ENCODE measurements at regions not wholly inside any gene's neighbourhood (a gene's known extent, or its start where the extent isn't known, plus 50 kb on each side); places are given as distances from the start of the nearest gene placed in this dataset.
"Not testable (repeated sequence)": the region's sequence is repeated elsewhere in the genome, so short reads cannot be mapped to it uniquely, and the experiment has no call there.

DNA sequence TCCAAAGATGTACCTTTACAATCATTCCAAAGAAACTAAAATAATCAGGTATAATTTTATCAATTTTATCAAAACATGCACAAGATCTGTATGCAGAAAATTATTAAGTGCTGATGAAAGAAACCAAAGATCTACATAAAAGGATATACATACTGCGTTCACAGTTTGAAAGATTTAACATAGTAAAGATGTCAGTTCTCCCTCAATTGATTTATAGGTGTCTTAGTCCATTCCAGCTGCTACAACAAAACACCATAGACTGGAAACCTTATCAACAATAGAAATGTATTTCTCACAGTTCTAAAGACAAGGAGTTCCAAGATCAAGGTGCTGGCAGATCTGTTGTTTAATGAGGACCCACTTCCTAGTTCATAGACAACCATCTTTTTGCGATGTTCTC lies 189.0 kb upstream of the CCDC54 start:
- DNase-seq = no peak

DNA sequence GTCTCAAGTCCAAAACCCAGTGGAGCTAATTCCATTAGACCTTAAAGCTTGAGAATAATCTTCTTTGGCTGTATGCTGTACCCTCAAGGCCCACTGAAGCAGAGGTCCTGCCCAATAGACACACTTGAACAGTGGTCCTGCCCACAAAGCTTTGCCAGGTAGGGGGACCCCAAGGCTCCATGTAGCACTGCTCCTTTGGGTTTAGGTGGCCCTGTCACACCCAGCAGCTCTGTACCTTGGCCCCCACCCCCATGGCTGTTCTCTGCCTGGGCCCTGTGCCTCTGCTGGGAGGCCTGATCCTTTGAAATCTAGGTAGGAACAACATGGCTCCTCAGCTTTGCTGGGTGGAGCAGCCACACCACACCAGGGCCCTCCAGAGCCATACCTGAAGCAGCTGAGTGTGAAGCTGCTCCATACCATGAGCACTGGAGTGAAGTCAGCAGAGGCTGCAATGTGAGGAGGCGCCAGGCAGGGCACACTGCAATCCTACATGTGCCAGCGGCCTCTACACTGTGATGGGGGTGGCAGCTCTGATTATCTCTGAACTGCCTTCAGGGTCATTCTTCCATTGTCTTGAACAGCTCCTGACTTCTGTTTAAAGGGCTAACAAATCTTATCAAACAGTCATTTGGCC lies 188.0 kb upstream of the CCDC54 start:
- no peak for DNase-seq

DNA sequence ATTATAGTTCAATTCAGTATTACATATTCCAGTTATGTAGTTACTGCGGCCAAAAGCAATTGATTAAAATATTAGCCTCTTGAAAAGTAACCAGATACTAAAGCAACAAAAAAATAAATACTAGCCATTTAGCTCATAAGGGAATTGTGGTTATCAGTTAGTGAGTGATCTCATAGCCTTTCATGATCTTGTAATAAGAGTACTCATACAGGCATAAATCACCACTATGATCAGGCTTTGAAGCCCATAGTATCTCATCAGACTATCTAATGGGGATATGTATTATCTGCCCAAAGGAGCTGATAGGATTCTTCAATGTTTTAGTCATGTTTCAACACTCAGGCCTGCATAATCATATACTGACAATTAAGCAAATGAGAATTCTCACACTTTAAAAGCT lies 184.1 kb upstream of the CCDC54 start:
- DNase-seq = no peak

DNA sequence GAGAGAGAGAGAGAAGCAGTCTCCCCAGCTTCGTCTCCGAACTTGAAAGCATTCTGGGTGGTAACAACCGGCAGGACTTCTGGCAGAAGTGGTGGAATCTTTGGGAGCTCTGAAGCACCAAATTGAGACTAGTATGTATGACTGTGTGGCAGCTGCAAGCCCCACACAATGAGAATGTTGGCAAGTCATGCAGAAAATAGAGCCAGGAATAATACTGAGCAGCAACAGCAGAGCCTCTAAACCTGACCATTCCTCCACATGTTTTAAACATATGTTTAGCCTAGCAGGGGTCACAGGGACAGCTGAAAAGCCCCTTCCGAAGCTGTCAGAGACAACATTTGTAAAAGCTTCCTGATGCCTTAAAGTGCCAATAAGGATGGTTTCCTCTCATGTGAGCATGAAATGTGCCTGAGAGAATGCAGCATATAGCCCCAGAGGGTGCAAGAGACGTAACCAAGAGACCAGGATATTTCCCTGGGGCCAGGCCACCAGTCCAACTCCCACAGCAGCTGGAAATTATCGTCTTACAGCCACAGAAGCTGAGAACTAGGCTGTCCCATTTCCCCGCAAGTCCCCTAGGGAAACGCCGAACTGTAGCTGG lies 178.6 kb upstream of the CCDC54 start:
- DNase-seq = peak; percentile 98

DNA sequence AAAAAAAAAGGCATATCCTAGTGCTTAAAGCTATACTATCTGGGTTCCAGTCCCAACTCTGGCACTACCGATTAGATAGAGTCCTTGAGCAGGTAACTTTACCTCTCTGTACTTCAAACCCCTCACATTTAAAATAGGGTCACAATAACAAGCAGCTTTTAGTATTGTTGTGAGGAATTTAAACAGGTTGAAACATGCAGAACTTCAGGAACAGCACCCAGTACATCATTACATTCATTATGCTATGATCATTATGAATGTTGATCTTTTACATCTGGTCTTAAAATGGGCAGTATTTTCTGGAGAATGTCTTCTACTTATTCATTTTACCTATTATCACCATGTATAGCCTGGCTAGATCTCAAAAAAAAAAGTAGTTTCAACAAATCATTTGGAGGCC lies 176.1 kb upstream of the CCDC54 start:
- no peak for DNase-seq

DNA sequence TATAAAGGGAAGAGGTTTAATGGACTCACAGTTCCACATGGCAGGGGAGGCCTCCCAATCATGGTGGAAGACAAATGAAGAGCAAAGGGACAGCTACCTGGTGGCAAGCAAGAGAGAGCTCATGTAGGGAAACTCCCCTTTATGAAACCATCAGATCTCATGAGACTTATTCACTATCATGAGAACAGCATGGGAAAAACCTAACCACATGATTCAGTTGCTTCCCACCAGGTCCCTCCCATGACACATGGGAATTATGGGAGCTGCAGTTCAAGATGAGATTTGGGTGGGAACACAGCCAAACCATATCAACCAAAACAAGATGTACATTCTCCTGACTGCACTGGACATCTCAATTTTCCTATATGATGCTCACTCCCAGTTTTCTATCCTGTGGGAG lies 174.4 kb upstream of the CCDC54 start:
- not testable (repeated sequence) for DNase-seq

DNA sequence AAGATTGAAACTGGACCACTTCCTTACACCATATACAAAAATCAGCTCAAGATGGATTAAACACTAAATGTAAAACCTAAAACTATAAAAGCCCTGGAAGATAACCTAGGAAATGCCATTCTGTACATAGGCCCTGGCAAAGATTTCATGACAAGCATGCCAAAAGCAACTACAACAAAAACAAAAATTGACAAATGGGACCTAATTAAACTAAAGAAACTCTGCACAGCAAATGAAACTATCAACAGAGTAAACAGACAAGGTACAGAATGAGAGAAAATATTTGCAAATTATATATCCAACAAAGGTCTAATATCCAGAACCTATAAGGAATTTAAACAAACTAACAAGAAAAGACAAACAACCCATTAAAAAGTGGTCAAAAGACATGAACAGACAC lies 173.1 kb upstream of the CCDC54 start:
- no peak for DNase-seq

DNA sequence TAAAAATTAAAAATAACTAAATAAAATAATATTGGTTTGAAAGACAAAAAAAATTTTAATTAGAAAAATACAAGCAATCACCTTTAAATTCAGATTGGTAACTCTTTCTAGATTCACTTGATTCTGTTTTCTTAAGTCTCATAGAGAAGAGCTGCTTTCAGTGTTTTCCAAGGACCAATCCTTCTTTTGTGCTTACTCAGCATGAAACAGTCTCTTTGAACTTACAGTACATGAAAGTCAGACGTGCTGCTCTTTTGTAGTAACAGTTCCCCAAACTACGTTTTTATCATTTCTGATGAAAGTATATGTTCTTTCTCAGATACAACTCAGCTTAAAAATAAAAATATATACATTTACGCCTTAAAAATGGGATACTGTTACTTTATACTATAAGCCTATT lies 171.9 kb upstream of the CCDC54 start:
- no peak for DNase-seq

DNA sequence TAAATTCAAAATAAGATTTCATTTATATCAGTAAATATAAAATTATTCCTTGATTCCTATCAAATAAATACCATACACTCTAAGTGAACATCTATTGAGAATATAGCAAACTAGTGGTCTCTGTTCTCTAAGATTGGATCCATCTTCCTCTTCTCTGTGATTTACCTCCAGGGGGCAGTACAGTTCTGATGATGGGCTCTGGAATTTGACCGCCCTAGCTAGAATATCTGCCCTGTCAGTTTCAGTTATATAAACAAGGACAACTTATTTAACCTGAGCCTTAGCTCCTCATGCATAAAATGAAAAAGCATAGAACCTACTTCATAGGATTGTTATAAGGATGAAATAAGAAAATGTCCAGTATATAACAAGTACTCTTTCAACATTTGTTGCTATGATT lies 171.1 kb upstream of the CCDC54 start:
- DNase-seq = peak; percentile 80

DNA sequence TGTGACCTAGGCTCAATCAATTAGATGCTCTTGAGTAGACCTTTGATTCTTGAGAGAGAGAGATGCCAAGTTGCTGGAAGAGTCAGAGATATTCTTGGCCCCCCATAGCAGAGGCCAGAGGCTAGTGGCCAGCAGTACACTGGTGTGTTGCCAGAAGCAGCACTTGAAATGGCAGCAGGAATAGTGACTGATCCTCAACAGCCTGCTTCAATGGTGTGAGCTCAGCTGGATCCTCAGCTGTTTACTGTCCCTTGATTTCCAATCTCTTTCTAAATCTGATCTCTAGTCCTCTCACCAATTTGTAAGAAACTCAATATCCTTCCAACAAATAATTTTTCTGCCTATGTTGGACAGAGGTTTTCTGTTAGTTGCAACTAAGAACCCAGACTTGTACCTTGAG lies 170.3 kb upstream of the CCDC54 start:
- DNase-seq = peak; percentile 86

DNA sequence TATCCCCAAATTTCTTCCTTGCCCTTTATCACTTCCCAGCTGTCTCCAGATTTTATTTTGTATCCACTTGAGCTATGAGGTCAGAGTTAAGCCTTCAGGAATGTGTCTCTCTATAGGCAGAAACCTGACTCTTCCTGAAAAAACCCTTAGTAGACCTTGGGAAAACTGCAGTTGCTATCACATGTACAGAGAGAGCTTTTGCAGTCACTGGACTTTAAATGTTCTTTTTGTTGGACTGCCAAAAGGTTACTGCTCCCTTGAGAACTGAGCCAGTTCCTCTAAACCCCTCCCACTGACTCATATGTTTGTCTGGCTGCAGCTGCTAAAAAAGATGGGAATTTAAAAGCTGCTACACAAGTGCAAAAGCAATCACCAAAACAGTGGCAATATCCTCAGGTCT lies 169.1 kb upstream of the CCDC54 start:
- peak; percentile 97 for DNase-seq

DNA sequence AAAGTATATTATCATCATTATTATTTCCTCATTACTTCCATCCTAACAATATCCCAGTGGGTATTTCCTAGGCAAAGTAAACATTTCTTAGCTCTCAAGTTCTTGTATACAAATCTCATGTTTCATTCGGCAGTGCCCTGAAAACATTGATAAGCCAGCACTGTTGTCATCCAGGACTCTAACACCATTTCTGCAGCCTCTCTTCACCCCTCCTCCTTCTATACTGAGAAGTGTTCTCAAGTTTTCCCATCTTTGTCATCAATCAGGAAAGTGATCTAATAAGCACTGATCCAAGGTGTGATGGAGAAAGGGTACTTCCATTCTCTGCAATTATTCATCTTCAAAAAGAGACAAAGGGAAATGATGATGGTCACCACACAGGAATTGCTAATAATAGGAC lies 168.4 kb upstream of the CCDC54 start:
- no peak for DNase-seq

DNA sequence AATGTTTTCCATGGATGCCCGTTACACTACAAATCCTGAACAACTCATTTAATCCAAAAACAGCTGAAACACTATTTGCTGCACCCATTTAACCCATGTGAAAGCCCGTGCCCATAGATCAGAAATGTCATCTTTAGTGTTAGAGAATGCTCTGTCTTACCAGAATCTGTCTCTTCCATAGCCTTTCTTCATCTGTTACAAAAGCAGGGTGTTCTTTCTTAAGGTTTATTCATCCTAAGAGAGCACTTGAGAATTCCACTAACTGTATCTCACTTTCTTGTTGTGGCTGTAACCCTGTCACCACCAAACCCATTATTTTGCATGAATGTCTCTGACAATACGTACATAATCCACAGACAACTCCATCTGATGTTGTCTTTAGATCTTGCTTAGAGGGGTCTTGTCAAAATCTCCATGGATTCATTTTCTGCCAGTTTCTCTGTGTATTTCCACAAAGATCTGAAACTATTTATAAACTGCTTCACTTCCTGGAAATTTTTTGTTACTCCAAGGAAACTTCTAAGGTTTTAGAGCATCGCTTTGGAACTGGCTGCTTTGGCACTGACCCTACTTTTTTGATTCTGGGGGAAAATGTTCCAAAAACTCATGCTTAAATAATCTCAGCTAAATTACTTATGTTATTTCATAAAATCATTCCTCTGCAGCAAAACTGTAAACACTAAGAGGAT lies 167.8 kb upstream of the CCDC54 start:
- DNase-seq = peak; percentile 59

DNA sequence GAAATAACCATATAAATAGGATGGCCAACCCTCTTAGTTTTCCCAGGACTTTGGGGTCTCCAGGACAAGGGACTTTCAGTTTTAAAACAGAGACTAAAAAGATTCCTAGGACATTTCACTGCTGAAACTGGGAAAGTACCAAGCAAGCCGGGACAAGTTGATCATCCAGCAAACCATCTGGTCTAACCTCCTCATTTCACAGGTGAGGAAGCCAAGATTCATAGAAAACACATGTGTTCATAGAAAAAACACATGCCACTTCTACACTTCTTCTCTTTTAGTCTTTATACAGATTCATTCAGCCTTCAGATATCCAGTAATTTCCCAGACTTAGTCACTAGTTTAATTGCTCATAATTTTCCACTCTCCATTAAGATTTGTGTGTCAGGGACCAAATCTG lies 165.6 kb upstream of the CCDC54 start:
- DNase-seq = no peak

DNA sequence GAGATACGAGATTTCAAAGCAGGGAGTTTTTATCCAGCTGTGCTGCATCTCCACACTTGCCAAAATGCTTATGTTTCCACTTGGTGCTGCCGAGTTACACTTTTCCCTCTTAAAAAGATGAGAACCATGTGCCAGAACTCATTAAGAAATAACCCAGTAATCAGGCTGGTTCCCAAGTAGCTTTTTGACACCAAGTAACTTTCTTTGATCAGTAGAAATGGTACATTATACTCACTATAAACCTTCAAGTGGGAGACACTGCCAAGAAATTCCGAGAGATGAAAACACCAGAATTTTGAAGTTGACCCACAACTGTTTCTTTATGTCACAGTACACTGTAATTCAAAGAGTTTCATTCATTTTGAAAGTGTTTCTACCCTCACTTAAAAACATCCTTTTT lies 164.6 kb upstream of the CCDC54 start:
- peak; percentile 73 for DNase-seq

DNA sequence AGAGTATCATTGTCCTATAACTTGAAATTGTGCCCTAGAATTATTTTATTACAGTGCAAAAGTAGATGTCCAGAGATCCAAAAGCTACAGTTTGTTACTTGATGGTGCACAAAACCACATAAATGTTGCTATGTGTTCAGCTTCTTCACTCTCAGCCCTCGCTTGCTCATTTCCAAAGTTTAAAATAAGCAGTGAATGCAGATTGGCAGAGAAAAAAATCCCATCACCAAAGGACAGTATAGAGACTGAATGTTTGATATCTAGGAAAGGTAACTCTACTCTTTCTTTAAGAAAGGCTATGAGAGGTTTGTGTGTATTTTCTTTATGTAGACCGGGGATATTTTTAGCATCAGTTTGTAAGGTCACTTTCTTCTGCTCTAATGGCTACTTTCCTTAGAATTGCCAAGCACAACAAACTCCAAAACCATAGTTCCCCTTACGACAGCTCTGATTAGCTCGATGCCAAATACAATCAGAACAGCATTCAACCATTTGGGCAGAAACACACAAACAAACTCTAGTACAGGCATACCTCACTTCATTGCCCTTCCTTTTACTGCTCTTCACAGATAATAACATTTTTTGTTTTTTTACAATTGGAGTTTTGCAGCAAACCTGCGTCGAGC lies 164.1 kb upstream of the CCDC54 start:
- DNase-seq = no peak

DNA sequence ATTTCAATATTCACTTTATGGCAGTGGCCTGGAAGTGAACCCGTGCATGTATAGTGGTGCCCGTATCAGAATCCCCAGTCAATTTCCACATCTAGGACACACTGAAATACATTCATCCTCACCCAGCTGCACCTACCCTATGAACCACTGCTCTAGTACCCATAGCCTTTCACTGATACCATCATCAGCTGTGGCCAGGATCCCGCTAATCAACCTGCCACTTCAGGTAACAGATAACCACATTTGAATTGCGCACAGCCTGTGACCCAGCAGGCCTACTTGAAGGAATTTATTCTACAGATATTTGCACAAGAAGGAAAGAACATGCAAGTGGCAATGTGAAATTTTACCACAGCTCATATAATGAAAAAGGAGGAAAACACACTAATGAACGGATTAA lies 161.0 kb upstream of the CCDC54 start:
- no peak for DNase-seq

DNA sequence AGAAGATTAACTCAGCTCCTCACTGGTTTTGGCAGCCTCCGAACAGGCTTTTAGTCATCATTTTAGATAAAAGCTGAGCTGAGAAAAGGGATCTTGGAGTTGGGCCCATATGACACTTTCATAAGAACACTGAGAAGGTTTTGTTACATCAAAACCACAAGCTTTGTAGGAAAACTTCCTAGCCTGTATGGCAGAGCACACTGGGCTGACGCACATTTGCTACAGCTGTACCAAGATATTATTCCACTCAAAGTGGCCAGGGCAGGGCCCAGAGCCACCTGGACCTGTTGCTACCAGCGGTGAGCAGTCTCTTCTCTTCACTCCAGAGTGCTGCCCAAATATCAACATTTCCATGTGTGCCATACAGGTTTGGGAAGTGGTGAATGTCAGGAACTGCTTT lies 160.5 kb upstream of the CCDC54 start:
- DNase-seq = no peak

DNA sequence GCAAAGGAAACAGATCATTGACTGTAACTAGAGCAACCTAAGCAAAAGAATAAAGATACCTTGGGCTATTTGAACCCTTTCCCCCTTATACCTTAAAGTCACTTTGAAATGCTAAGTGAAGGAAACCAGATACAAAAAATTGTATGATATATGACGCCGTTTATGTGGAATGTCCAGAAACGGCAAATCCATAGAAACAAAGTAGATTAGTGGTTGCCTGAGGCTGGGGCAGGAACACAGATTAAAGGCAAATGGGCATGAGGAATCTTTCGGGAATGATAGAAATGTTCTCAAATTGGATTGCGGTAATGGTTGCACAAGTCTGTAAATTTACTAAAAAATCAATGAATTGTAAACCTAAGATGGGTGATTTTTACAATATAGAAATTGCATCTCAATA lies 160.1 kb upstream of the CCDC54 start:
- no peak for DNase-seq

DNA sequence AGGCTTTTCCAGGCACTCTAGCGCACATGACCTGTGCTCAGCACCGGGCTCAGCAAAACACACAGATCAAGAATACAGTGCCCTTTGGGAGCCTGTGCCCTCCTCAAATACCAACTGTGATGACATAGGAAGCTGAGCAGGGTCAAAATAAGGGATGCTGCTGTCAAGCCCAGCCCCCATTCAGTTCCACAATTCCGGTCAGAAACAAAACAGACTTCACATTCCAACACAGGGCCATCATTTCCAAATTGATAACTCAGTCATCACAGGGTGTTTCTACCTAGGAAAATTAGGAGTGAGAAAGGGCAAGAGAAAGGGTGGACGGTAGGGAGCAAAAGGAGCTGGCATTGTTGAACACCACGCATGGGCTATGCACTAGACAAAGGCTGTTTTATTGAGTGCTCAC lies 158.4 kb upstream of the CCDC54 start:
- no peak for DNase-seq

DNA sequence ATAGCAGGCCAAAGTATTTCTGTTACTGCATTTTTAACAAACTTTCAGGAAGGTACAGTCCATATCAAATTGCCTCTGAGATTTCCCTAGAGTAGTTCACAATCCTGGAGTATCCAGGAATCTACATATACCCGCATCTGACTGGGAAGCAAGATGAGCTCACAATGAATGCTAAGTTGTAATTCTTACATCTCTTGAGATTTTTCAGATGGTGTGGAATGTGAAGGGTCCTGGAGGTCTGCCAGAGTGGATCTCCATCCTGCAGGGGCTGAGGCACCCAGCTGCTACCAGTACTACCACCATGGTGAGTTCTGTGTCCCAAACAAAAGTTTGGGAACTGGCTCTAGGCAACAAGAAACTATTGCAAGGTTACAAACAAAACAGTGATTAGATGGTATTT lies 156.7 kb upstream of the CCDC54 start:
- DNase-seq = peak; percentile 45

DNA sequence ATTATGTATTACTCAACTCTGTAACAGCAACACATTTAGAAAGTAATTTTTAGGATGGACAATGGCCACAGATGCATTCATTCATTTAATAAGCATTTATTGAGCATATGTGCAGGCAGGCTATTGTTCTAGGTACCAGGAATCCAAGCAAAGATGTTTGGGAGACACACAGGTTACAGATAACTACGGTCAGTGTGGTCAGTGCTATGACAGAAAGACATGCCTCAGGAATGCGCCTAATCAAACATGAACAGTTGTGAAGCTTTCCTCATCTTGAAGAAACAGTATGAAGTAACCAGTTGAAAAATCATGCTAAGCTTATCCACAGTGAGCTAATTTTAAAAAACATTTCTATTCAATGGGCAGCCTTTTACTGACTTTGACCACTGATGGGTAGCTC lies 155.4 kb upstream of the CCDC54 start:
- no peak for DNase-seq

DNA sequence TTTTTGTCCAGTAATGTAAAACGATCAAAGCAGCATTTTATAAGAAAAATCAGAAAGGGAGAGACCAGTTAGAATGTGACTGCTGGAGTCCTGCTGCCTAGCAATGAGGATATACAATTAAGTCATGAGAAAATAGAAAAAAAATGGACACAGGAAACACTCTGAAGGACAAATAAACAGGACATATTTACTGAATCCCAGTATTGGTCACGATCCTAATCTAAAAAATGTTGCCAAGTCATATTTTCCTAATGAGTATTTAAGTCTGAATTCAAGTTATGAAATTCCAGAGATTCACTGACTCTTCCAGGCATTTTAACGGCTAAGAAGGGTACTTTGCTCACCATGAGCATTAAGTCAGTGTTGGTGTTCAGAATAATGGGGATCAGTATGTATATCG lies 154.3 kb upstream of the CCDC54 start:
- no peak for DNase-seq
